H7 (cell line): ENCODE measurements at regions not wholly inside any gene's neighbourhood (a gene's known extent, or its start where the extent isn't known, plus 50 kb on each side); places are given as distances from the start of the nearest gene placed in this dataset.

ENCODE experiments used
- DNase-seq: peaks from one replicate; pipeline ENCODE4 v3.0.0; 2012
- H3K27me3 ChIP-seq: 2 replicates; pipeline ENCODE4 v1.6.0; 2011; ENCODE audit warnings: mild to moderate bottlenecking, low read length; ENCODE audit not compliant: control insufficient read depth, insufficient read depth
- H3K36me3 ChIP-seq: replicated peaks from 2 replicates; pipeline ENCODE4 v1.5.1; 2011; ENCODE audit warnings: low read length; ENCODE audit not compliant: control insufficient read depth, insufficient read depth
- H3K4me3 ChIP-seq: 2 replicates; pipeline ENCODE4 v1.5.1; 2011; ENCODE audit warnings: low read depth, mild to moderate bottlenecking, control low read depth, low read length, moderate library complexity; ENCODE audit not compliant: insufficient read depth

DNA sequence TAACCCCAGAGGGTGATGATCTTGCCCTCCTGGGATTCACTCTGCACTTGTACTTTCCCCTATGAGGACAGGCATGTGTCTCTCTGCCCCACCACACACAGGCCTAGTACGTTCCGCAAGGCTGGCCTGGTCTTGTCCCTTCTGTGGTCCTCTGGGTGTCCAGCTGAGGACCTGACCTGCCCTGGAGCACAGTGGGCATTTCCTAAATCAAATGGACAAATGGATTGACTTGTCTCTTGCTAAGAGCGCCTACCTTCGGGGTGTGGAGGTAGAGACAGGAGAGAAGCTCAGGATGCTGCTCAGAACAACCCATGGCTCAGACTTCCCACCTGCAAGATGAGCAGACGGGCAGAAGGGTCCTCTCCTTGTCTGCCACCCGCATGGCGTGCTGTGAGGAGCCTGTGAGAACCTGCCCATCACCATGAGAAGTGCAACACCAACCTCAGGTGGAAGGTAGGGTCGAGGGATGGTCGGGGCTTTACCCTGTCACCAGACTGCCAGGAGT, 133.6 kb downstream of the MYCN start:
- H3K36me3 ChIP-seq, result no peaks in the 10 kb centered on the region
- DNase-seq, result no peak
- H3K4me3 ChIP-seq, result no peak overlapping the region
- H3K27me3 ChIP-seq, result no peaks in the 10 kb centered on the region

DNA sequence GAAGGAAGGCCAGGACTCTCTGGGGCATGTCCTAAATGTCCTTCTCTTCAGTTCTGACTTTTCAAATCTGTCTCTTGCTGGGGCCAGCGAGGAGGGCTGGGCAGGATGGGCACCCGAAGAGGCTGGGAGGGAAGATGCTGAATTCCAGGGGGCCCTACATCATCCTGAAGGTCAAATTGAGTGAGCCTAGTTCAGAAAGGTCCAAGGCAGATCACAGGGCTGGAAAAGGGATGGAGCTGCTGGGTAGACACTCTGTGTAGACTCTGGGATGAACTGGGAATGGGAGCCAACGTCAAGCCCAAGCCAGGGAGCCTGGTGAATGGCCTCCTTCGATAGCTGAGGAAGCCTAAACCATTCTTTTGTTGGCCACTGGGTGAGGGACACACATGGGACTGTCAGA, 133.1 kb downstream of the MYCN start:
- H3K36me3 ChIP-seq, result no peaks in the 10 kb centered on the region
- H3K27me3 ChIP-seq, result no peaks in the 10 kb centered on the region
- no peak overlapping the region for H3K4me3 ChIP-seq
- no peak for DNase-seq

DNA sequence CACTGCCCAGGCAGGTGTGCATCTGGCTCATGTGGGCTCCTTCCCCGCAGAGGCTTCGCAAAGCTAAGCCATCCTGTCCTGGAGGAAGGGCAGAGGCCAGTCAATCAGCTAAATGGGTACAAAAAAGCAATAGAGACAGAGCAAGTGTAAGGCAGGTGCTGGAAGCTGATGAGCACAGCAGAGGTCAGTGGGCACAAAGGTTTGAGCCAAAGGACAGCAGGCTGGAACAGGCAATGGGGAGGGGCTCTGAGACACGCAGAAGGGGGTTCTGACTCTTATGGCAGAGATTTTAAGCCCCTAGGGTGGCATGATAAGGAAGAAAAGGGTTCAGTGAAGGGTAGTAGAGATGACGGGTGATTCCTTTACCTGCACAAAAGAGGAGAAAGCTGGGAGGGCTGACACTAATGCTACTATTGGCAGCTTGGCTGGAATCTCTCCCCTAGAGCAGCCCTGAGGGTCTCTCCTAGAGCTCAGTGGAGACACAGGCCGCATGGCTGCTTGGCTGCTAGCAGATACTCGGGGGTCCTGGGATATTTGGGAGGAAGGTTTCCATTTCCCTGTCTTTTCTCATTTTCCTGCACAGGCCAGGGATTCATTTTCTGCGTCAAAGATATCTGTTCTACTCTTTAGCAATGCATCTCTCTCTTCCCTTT, 132.4 kb downstream of the MYCN start:
- no peaks in the 10 kb centered on the region for H3K36me3 ChIP-seq
- H3K27me3 ChIP-seq, result no peaks in the 10 kb centered on the region
- DNase-seq, result no peak
- H3K4me3 ChIP-seq, result no peak overlapping the region

DNA sequence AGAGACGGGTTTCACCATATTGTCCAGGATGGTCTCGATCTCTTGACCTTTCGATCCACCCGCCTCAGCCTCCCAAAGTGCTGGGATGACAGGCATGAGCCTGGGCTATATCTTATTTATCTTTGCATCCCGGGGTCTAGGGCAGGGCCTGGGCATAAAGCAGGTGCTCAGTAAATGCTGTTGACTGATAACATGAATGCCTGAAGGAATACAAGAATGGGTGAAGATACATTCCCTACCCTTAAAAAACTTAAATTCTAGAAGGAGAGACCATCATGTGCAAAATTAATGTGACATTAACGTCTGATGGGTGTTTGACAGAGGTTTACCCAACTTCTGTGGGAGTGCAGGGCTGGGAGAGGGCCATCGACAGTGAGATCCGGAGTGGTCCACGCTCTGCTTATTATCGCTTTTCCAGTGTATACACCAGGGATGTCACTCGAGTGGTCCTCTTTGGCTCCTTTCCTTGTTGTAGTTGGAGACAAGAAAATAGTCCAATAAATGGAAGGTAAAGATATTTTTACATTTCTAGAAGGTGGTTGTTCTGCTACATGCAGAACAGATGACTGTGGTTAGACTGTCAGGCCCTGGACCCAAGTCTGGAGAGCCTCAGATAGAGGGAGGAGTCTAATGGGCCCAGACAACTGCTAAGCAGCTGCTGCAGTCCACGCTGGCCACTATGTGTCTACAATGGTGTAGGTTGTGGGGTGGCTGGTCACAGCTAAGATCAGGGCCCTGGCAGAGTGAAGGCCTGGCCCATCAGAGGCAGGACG, 131.7 kb downstream of the MYCN start:
- H3K36me3 ChIP-seq, result no peaks in the 10 kb centered on the region
- no peak for DNase-seq
- H3K4me3 ChIP-seq, result no peak overlapping the region
- H3K27me3 ChIP-seq, result no peaks in the 10 kb centered on the region

DNA sequence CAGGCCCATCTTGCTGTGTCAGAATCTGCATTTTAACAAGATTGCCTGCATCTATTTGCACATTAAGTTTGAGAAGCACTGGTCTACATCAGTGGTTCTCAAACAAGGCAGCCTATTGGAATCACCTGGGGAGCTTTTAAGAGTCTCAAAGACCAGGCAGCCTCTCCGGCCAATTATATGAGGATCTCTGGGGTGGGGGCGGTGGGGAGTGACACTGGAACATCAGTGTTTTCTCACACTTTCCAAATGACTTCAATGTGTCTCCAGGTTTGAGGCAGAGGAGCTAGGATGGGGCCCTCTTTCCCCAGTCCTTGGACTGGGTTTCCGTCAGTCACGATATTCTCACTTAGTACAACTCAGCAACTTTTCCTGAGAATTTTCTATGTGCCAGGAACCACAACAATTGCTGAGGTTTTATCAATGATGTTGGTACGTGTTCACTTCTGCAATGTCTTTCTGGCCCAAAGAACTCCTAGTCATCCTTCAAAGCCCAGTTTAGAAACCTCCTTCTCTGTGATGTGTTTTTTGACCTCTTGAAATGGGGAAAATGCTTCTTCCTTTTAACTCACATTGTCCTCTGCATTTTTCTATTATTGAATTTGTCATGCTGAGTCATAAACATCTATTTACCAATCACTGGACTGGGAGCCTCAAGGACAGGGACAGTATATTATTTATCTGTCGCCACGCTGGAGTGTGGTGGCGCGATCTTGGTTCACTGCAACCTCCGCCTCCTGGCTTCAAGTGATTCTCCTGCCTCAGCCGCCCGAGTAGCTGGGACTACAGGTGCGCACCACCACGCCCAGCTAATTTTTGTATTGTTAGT, 130.9 kb downstream of the MYCN start:
- no peak for DNase-seq

DNA sequence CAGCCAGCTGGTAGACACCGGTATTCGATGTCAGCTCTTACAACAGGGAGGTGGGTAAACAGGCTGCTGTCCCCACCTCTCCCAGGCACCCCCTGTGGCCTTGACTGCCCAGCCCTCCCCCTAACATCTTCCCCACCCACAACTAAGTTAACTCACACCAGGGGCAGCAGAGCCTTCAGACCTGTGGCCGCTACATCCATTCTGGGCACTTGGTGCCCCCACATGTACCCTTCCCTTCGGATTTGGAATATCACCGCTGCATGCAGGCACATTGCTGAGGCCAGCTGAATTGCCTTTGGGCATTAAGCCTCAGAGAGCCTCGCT, 130.3 kb downstream of the MYCN start:
- Histone ChIP-seq H3K27me3 (no peaks in the 10 kb centered on the region), H3K36me3 (no peaks in the 10 kb centered on the region), H3K4me3 (no peak overlapping the region)
- DNase-seq, result peak; percentile 49

More for the DNA sequence above, 130.9 kb downstream of the MYCN start:
- no peak overlapping the region for H3K4me3 ChIP-seq
- H3K36me3 ChIP-seq, result no peaks in the 10 kb centered on the region
- no peaks in the 10 kb centered on the region for H3K27me3 ChIP-seq

DNA sequence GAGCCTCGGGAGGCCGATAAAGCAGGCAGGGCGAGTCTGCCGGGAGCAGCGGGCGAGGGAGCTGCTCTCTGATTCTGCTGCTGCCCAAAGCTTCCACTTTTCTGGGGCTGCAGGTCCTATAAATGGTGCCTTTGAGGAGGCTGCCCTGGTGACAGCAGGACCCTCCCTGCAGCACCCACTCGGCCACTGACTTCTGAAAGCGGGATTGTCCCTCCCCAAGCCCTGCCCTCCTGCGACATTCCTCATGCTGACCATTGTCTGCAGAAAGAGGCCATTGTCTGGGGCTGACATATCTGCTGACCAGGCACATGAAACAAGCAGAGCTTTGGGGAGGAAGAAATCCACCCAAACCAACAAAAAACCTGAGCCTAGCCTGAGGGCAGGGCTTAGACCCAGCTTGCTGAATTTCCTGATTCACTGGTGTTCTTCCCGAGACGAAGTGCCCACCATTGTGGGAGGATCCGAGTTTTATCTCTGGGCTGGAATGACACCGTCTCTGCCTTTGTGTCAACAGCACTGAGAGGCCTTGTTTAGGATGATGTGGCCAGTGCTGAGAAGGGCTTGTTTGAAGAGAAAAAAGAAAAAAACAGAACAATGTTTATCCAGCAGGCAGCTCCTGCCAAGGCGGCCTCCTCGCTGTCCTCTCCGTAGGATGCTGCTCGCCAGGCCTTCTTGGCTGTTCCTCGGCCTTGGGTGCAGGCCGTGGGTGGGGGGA, 129.7 kb downstream of the MYCN start:
- peak; percentile 57 for DNase-seq
- no peaks in the 10 kb centered on the region for H3K27me3 ChIP-seq

DNA sequence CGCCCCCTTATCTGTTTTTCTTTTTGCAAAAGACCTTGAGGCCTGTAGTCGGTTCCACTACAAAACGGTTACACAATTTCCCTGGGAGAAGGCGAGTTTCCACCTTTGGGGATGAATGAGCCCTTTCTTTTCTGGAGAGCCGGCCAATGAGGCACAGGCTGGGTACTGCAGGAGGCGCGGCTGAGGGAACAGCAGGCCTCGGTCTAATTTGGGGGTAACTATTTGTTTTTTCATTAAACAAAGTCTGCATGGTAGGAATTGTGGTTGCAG, 129.2 kb downstream of the MYCN start:
- no peaks in the 10 kb centered on the region for H3K36me3 ChIP-seq
- no peaks in the 10 kb centered on the region for H3K27me3 ChIP-seq
- H3K4me3 ChIP-seq, result no peak overlapping the region
- DNase-seq, result no peak

More for the DNA sequence above, 129.7 kb downstream of the MYCN start:
- Histone ChIP-seq H3K4me3 (no peak overlapping the region), H3K36me3 (no peaks in the 10 kb centered on the region)

DNA sequence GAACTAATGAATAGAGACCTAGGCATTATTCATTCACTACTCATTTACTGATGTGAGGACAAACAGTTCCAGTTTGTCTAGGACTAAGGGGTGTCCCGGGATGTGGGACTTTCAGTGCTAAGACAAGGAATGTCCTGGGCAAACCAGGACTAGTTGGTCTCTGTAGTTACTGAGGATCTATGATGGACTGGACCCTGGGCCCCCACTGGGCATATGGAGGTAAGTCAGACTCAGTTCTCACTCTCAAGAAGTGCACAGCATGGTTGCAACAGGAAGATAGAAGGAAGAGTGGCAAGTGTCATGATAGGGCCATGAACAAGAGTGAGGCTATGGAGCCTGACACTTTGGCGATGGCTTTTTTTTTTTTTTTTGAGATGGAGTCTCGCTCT, 128.2 kb downstream of the MYCN start:
- no peak overlapping the region for H3K4me3 ChIP-seq
- H3K27me3 ChIP-seq, result no peaks in the 10 kb centered on the region
- DNase-seq, result no peak

DNA sequence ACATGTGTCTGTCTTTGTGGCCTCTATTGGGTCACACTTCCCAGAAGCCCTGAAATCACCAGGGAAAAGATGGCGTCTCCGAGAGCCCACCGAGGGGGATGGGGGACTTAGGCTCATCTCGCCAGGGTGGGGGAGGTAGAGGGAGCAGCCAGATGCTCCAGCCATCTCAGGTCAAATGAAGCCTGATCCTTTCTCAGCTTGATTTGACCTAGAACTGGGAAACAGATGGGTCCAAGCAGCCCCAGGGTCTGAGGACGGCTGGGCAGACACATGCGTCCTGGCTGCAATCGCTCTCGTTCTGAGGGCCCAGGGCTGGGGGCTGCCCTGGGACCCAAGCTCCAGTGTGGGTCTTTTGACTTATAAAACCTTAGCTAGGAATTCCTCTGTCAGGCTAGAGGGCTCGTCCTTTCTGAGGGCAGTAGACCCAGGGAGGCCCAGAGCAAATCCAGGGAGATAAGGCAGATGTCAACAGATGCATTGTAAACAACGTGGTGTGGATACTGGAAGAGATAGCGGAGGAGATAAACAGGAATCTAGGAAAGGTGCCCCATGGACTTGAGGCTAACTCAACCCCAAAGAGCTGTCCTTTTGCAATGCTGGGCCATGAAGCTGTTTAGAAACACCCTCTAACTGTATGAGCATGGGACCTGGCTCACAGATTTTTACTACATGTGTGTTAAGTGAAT, 127.7 kb downstream of the MYCN start:
- no peak overlapping the region for H3K4me3 ChIP-seq
- no peaks in the 10 kb centered on the region for H3K36me3 ChIP-seq
- no peaks in the 10 kb centered on the region for H3K27me3 ChIP-seq
- no peak for DNase-seq

More for the DNA sequence above, 128.2 kb downstream of the MYCN start:
- H3K36me3 ChIP-seq, result no peaks in the 10 kb centered on the region

DNA sequence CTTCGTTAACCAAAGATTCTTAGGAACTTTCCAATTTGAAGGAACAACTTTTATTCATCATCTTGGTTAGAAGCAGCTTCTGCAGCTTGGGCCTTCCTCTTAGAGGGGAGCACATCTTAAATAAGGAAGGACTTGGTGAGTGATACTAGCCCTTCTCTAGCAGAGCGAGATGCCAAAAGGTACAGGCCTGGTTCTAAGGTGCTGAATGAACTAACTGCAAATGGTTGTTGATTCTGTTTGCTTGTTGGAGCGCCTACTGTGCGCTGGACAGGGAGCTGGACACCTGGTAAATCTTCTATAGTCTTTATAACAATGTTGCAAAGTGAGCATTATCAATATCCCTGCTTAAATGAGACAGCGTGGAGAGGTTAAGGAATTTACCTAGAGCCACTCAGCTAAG, 127.1 kb downstream of the MYCN start:
- no peak for DNase-seq
- no peaks in the 10 kb centered on the region for H3K36me3 ChIP-seq
- no peaks in the 10 kb centered on the region for H3K27me3 ChIP-seq
- H3K4me3 ChIP-seq, result no peak overlapping the region

DNA sequence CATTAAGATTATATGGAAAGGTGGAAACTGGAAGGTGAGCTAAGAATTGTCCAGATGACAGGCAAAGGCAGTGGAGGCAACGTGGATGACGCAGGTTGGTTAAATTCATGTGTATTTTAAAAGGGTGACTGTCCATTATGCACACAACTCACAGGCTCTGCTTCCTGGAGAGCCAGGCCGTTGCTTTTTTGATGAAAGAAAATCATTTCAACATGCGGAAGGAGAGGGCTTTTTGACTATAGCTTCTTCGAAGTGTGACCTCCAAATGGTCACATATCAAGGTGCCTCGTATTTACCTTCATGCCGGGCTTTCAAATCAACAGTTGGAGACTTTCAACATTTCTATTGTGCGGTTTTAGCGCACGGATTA, 126.7 kb downstream of the MYCN start:
- Histone ChIP-seq H3K27me3 (no peaks in the 10 kb centered on the region), H3K4me3 (no peak overlapping the region), H3K36me3 (no peaks in the 10 kb centered on the region)
- no peak for DNase-seq

DNA sequence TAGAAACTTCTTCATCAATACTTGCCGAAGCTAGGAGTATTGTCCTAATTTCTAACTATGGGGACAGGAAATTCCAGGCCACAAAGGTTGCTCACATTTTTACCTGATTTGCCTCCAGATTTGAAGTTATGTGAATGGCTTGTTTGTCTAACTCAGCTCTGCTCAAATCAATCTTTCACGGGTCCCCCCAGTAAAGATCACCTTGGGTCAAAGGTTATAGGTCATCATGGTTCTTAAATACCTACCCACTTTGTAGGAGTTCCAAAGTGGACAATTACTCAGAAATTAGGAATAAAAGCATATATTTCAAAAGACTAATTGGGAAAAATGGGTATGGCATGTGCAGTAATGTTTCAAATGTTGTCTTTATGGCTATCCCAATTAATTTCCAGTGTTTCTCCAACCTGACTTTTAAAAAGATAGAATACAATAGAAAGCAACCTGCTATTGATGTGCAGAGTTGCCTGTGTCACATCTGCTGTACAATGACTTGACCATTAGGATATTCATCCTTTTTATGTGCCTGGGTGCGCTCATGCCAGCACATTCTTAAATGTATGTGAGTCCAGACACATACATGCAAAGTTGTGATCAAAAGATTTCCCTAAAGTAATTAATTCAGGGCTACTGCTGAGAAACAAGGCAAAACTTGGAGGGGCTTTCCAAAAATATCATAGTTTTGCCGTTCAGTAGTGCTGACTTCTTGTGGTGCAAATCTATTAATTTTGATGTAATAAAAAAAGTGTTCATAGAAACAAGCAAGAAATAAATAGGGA, 126.1 kb downstream of the MYCN start:
- Histone ChIP-seq H3K4me3 (no peak overlapping the region), H3K36me3 (no peaks in the 10 kb centered on the region), H3K27me3 (no peaks in the 10 kb centered on the region)
- DNase-seq, result no peak
